CD8-positive, alpha-beta memory T cell (primary cell): ENCODE measurements at regions not wholly inside any gene's neighbourhood (a gene's known extent, or its start where the extent isn't known, plus 50 kb on each side); places are given as distances from the start of the nearest gene placed in this dataset.
"Not testable (repeated sequence)": the region's sequence is repeated elsewhere in the genome, so short reads cannot be mapped to it uniquely, and the experiment has no call there.

Source experiments
- CTCF ChIA-PET: fragments of 350-600 bp; sonication (Branson Sonifier 250); formaldehyde crosslinking; loops from one replicate; lab custom pipeline; 2021; ENCODE audit warnings: antibody characterized with exemption; lab: Charles Lee
- POLR2A ChIA-PET: fragments of 350-600 bp; sonication (Branson Sonifier 250); formaldehyde crosslinking; loops from one replicate; lab custom pipeline; 2021; ENCODE audit warnings: antibody characterized with exemption; lab: Charles Lee
- DNase-seq, 5 donors: peaks; one replicate each; pipeline versions ENCODE4 v3.0.0 to v3.0.0-alpha.2; 2020 to 2022; ENCODE audit warnings: mixed read lengths in 1 of 5
- H3K27ac ChIP-seq: one replicate; pipeline ENCODE4 v1.7.0; 2013; ENCODE audit warnings: low read depth, mild to moderate bottlenecking, low read length, moderate library complexity
- H3K27me3 ChIP-seq: 2 replicates; pipeline ENCODE4 v1.7.0; 2013; ENCODE audit warnings: low read length, mild to moderate bottlenecking; ENCODE audit not compliant: insufficient read depth, poor library complexity, severe bottlenecking
- H3K36me3 ChIP-seq: 2 replicates; pipeline ENCODE4 v1.7.0; 2013; ENCODE audit warnings: mild to moderate bottlenecking, low read length, moderate library complexity; ENCODE audit not compliant: insufficient read depth
- H3K4me1 ChIP-seq: 2 replicates; pipeline ENCODE4 v1.7.0; 2013; ENCODE audit warnings: mild to moderate bottlenecking, low read length, moderate library complexity; ENCODE audit not compliant: insufficient read depth
- H3K4me3 ChIP-seq: 2 replicates; pipeline ENCODE4 v1.7.0; 2013; ENCODE audit warnings: mild to moderate bottlenecking, low read length
- H3K9me3 ChIP-seq: 2 replicates; pipeline ENCODE4 v1.7.0; 2013; ENCODE audit warnings: mild to moderate bottlenecking, low read length
- H3K27ac Mint-ChIP-seq, 8 donors: one replicate each; pipeline ENCODE4 v1.8.0; 2020 to 2021; ENCODE audit warnings: mixed read lengths in 8 of 8, mild to moderate bottlenecking in 6 of 8, inconsistent platforms in 3 of 8, moderate library complexity in 3 of 8
- H3K27me3 Mint-ChIP-seq, 2 donors: one replicate each; pipeline ENCODE4 v1.8.0; 2020 to 2021; ENCODE audit warnings: mixed read lengths in 2 of 2, mild to moderate bottlenecking in 1 of 2, moderate library complexity in 1 of 2
- H3K36me3 Mint-ChIP-seq, 3 donors: one replicate each; pipeline ENCODE4 v1.8.0; 2020 to 2021; ENCODE audit warnings: mixed read lengths in 3 of 3, inconsistent platforms in 1 of 3, mild to moderate bottlenecking in 1 of 3
- H3K4me1 Mint-ChIP-seq, 3 donors: one replicate each; pipeline ENCODE4 v1.8.0; 2020 to 2021; ENCODE audit warnings: mixed read lengths in 3 of 3, inconsistent platforms in 1 of 3, mild to moderate bottlenecking in 1 of 3
- H3K4me3 Mint-ChIP-seq, 7 donors: one replicate each; pipeline ENCODE4 v1.8.0; 2020 to 2021; ENCODE audit warnings: mixed read lengths in 7 of 7, mild to moderate bottlenecking in 6 of 7, moderate library complexity in 4 of 7, inconsistent platforms in 2 of 7
- H3K9me3 Mint-ChIP-seq, 5 donors: one replicate each; pipeline ENCODE4 v1.8.0; 2020 to 2022; ENCODE audit warnings: mixed read lengths in 5 of 5, mild to moderate bottlenecking in 3 of 5, moderate library complexity in 2 of 5, inconsistent platforms in 1 of 5

DNA sequence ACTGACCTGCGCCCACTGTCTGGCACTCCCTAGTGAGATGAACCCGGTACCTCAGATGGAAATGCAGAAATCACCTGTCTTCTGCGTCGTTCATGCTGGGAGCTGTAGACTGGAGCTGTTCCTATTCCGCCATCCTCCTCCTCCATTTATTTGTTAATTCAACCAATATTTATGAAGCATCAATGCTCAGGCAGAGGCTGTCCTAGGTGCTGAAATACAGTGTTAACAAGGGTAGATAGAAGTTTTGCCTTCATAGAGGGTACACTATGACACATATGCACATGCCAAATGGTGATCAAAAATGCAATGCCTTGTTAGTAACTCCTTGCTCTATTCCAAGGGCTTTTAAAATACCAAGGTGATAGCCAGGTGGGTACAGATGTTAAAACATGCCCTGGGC is 166.0 kb upstream of the CCL2 start:
- H3K4me1 ChIP-seq, H3K27ac ChIP-seq, H3K4me3 ChIP-seq, H3K36me3 ChIP-seq, H3K36me3 Mint-ChIP-seq, H3K4me3 Mint-ChIP-seq, H3K9me3 Mint-ChIP-seq, H3K27ac Mint-ChIP-seq, H3K4me1 Mint-ChIP-seq, H3K9me3 ChIP-seq, DNase-seq, CTCF ChIA-PET, H3K27me3 ChIP-seq, POLR2A ChIA-PET: not testable (repeated sequence)
- H3K27me3 Mint-ChIP-seq, result peaks cover 14 to 34% of the 10 kb centered on the region in 2 donors

DNA sequence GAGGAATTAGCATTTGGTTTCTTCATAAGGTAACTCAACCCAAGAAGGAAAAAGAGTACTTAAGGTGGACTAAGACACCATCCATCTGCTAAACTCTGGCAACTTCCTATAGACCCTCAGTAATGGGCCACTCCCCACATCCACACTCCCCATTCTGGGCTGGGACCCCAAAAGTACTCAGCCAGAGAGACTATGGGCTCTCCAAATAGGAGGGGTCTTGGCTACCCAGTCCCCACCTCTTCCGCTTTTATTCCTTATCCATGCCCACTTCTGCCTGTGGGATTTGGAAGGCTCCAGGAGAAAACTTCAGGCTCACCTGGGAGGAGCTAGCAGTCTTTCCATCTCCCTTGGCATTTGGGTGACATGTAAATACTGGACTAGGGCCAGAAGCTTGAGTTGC is 164.5 kb upstream of the CCL2 start:
- H3K9me3 ChIP-seq, result no peaks in the 10 kb centered on the region
- no peak overlapping the region for H3K4me3 Mint-ChIP-seq
- no peak overlapping the region for H3K27ac Mint-ChIP-seq
- no peak overlapping the region for H3K27ac ChIP-seq
- no peaks in the 10 kb centered on the region for H3K9me3 Mint-ChIP-seq
- H3K4me1 ChIP-seq, result no peaks in the 10 kb centered on the region
- no peaks in the 10 kb centered on the region for H3K27me3 ChIP-seq
- H3K27me3 Mint-ChIP-seq, result peaks cover 14 to 36% of the 10 kb centered on the region in 2 donors
- H3K36me3 Mint-ChIP-seq, result no peaks in the 10 kb centered on the region
- no peak for DNase-seq
- POLR2A ChIA-PET, result no interaction called here
- CTCF ChIA-PET, result no interaction called here
- no peaks in the 10 kb centered on the region for H3K4me1 Mint-ChIP-seq
- no peaks in the 10 kb centered on the region for H3K36me3 ChIP-seq
- no peak overlapping the region for H3K4me3 ChIP-seq

GRCh38 chr17:34091975-34092374 is 163.1 kb upstream of the CCL2 start:
- Mint-ChIP-seq H3K4me3 (no peak overlapping the region), H3K27me3 (peaks cover 13 to 45% of the 10 kb centered on the region in 2 donors), H3K36me3 (no peaks in the 10 kb centered on the region), H3K4me1 (no peaks in the 10 kb centered on the region), H3K9me3 (peaks cover 0 to 2% (median 0%) of the 10 kb centered on the region in 5 donors), H3K27ac (no peak overlapping the region)
- no peaks in the 10 kb centered on the region for H3K36me3 ChIP-seq
- H3K4me1 ChIP-seq, result no peaks in the 10 kb centered on the region
- H3K9me3 ChIP-seq, result no peaks in the 10 kb centered on the region
- ChIA-PET POLR2A (no interaction called here), CTCF (no interaction called here)
- H3K4me3 ChIP-seq, result no peak overlapping the region
- no peak overlapping the region for H3K27ac ChIP-seq
- no peak for DNase-seq
- H3K27me3 ChIP-seq, result no peaks in the 10 kb centered on the region

GRCh38 chr17:34095106-34095505 is 160.0 kb upstream of the CCL2 start:
- H3K27ac Mint-ChIP-seq, result no peak overlapping the region

DNA sequence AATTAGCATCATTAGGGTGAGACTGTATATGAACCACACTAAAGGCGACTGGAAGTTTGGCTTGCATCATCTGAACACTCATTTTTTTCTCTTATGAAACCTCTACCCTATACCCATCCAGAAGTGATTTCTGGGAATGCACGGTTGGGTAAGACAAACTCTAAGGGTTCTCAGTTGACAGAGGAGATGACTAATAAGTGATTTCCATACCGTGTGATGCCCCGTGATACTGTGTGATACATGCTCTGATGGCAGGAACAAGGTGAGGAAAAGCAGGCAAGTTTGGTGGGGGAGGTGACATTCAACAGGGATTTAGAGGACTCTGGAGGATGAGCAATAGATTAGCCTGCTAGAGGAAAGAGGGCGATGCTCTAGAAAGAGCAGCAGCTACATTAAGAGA is 156.4 kb upstream of the CCL2 start:
- Histone ChIP-seq H3K27ac (no peak overlapping the region), H3K27me3 (no peaks in the 10 kb centered on the region), H3K4me1 (no peaks in the 10 kb centered on the region), H3K36me3 (no peaks in the 10 kb centered on the region), H3K4me3 (no peak overlapping the region), H3K9me3 (no peaks in the 10 kb centered on the region)
- Mint-ChIP-seq H3K4me3 (no peak overlapping the region), H3K27ac (no peak overlapping the region), H3K4me1 (no peaks in the 10 kb centered on the region), H3K9me3 (peaks cover 0 to 2% (median 0%) of the 10 kb centered on the region in 5 donors), H3K36me3 (no peaks in the 10 kb centered on the region), H3K27me3 (peaks cover 1 to 24% of the 10 kb centered on the region in 2 donors)
- CTCF ChIA-PET, result no interaction called here
- POLR2A ChIA-PET, result no interaction called here
- no peak for DNase-seq

More at GRCh38 chr17:34095106-34095505, 160.0 kb upstream of the CCL2 start:
- POLR2A ChIA-PET, result no interaction called here
- Histone ChIP-seq H3K27me3 (no peaks in the 10 kb centered on the region), H3K27ac (no peak overlapping the region), H3K9me3 (no peaks in the 10 kb centered on the region), H3K4me1 (no peaks in the 10 kb centered on the region), H3K4me3 (no peak overlapping the region), H3K36me3 (no peaks in the 10 kb centered on the region)
- CTCF ChIA-PET, result no interaction called here
- H3K4me3 Mint-ChIP-seq, result no peak overlapping the region
- H3K9me3 Mint-ChIP-seq, result peaks cover 0 to 2% (median 0%) of the 10 kb centered on the region in 5 donors
- H3K4me1 Mint-ChIP-seq, result no peaks in the 10 kb centered on the region
- peaks cover 8 to 44% of the 10 kb centered on the region in 2 donors for H3K27me3 Mint-ChIP-seq
- no peak for DNase-seq
- H3K36me3 Mint-ChIP-seq, result no peaks in the 10 kb centered on the region

DNA sequence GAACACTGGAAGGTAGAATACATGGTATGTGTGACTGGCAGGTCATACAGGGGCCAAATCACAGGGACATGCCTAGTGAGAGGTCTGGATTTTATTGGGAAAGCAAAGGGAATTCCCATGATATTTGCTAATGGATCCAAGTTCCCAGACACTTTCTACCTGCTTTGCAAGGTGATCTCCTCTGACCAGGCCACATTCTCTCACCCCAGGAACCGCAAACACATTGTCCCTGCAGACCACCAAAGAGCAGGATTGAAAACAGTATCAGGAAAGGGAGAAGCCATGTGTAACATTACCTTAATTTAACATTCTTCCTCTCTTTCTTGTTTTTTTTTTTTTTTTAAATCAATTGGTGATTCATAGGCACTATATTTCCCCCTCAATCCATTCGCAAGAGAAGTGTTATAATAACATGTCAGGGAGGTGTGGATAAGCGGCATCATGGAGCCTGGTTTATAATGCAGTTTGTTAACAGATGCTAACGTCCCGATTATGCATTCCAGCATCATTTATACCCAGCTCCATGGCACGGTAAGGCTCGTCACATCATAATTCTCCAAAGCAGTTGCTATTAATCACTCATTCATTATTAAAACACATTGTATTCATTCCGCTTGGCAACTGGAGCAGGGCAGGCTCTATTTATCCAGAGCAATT is 155.1 kb upstream of the CCL2 start:
- DNase-seq, result no peak
- Histone ChIP-seq H3K4me1 (no peaks in the 10 kb centered on the region), H3K27me3 (no peaks in the 10 kb centered on the region), H3K4me3 (no peak overlapping the region), H3K36me3 (no peaks in the 10 kb centered on the region), H3K27ac (no peak overlapping the region), H3K9me3 (no peaks in the 10 kb centered on the region)
- Mint-ChIP-seq H3K4me3 (no peak overlapping the region), H3K9me3 (peaks cover 0 to 2% (median 0%) of the 10 kb centered on the region in 5 donors), H3K36me3 (no peaks in the 10 kb centered on the region), H3K4me1 (no peaks in the 10 kb centered on the region), H3K27me3 (peaks cover 1 to 18% of the 10 kb centered on the region in 2 donors), H3K27ac (no peak overlapping the region)
- CTCF ChIA-PET, result no interaction called here
- POLR2A ChIA-PET, result no interaction called here

DNA sequence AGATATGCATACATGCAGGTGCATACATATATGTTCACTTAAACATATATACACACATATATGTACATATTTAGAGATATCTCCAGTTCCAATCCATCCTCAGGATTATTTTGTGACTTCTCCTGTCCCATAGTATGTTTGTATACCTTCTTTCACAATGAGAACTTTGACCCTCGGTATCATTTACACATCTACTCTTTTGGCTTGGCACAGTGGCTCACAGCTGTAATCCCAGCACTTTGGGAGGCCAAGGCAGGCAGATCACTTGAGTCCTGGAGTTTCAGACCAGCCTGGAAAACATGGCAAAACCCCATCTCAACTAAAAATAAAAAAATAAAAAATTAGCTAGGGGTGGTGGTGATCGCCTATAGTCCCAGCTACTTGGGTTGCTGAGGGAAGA is 148.1 kb upstream of the CCL2 start:
- DNase-seq, result no peak
- Histone ChIP-seq H3K4me3 (no peak overlapping the region), H3K4me1 (no peaks in the 10 kb centered on the region), H3K27me3 (no peaks in the 10 kb centered on the region), H3K27ac (no peak overlapping the region), H3K9me3 (no peaks in the 10 kb centered on the region), H3K36me3 (no peaks in the 10 kb centered on the region)
- no peak overlapping the region for H3K27ac Mint-ChIP-seq
- peaks cover 12 to 26% of the 10 kb centered on the region in 2 donors for H3K27me3 Mint-ChIP-seq
- ChIA-PET POLR2A (no interaction called here), CTCF (no interaction called here)
- H3K36me3 Mint-ChIP-seq, result no peaks in the 10 kb centered on the region
- no peaks in the 10 kb centered on the region for H3K4me1 Mint-ChIP-seq
- H3K4me3 Mint-ChIP-seq, result no peak overlapping the region
- peaks cover 0 to 2% (median 0%) of the 10 kb centered on the region in 5 donors for H3K9me3 Mint-ChIP-seq

- Mint-ChIP-seq H3K27ac (no peak overlapping the region), H3K4me3 (no peak overlapping the region), H3K36me3 (no peaks in the 10 kb centered on the region), H3K4me1 (no peaks in the 10 kb centered on the region), H3K27me3 (peaks cover 17 to 51% of the 10 kb centered on the region in 2 donors), H3K9me3 (peaks cover 0 to 2% (median 0%) of the 10 kb centered on the region in 5 donors)
- Histone ChIP-seq H3K36me3 (no peaks in the 10 kb centered on the region), H3K4me3 (no peak overlapping the region), H3K4me1 (no peaks in the 10 kb centered on the region), H3K9me3 (no peaks in the 10 kb centered on the region), H3K27ac (no peak overlapping the region), H3K27me3 (no peaks in the 10 kb centered on the region)
- POLR2A ChIA-PET, result no interaction called here
- no peak for DNase-seq
- CTCF ChIA-PET, result no interaction called here
These were observed 144.8 kb upstream of the CCL2 start for GRCh38 chr17:34110315-34110714.
